OCI-LY7 (cell line): ENCODE measurements at regions not wholly inside any gene's neighbourhood (a gene's known extent, or its start where the extent isn't known, plus 50 kb on each side); places are given as distances from the start of the nearest gene placed in this dataset.

Source experiments
- BruUV-seq: library from RNA; stranded (reverse); fragments of 400-500 nt; replicated peaks from 2 replicates; lab custom pipeline; 2021; lab: Mats Ljungman, UMichigan
- CTCF ChIA-PET: fragments of 300-600 bp; sonication (Branson Sonifier 250); formaldehyde crosslinking; loops from one replicate; lab custom pipeline; 2022; ENCODE audit warnings: antibody characterized with exemption; ENCODE audit not compliant: unreplicated experiment; lab: Charles Lee
- POLR2A ChIA-PET: fragments of 300-600 bp; sonication (Branson Sonifier 250); formaldehyde crosslinking; loops from one replicate; lab custom pipeline; 2022; ENCODE audit warnings: antibody characterized with exemption; lab: Charles Lee
- DNase-seq: peaks from one replicate; pipeline ENCODE4 v3.0.0-alpha.2; 2015; ENCODE audit warnings: low spot score
- H2AFZ ChIP-seq: fragments of 200-600 bp; sonication (generic), shearing (Covaris generic); 2 replicates; pipeline ENCODE4 v1.6.1; 2014; ENCODE audit warnings: mild to moderate bottlenecking, antibody characterized with exemption, low read length, moderate library complexity
- H3K27ac ChIP-seq: fragments of 200-600 bp; sonication (generic); 2 replicates; pipeline ENCODE4 v1.5.1; 2014; ENCODE audit warnings: mixed run types, low read depth, mild to moderate bottlenecking, moderate library complexity, low read length, inconsistent platforms; ENCODE audit not compliant: poor library complexity, severe bottlenecking
- H3K36me3 ChIP-seq: fragments of 200-600 bp; sonication (generic); 2 replicates; pipeline ENCODE4 v1.6.1; 2014; ENCODE audit warnings: mild to moderate bottlenecking, antibody characterized with exemption, low read length, moderate library complexity, mixed read lengths; ENCODE audit not compliant: insufficient read depth
- H3K4me1 ChIP-seq: fragments of 200-600 bp; sonication (generic); 2 replicates; pipeline ENCODE4 v1.5.1; 2014; ENCODE audit warnings: mild to moderate bottlenecking, low read length; ENCODE audit not compliant: insufficient read depth, poor library complexity, severe bottlenecking
- H3K4me2 ChIP-seq: fragments of 200-600 bp; sonication (generic); 2 replicates; pipeline ENCODE4 v1.6.1; 2014; ENCODE audit warnings: mild to moderate bottlenecking, low read length
- H3K4me3 ChIP-seq: fragments of 200-600 bp; sonication (generic); 2 replicates; pipeline ENCODE4 v1.5.1; 2014; ENCODE audit warnings: mild to moderate bottlenecking, low read depth, low read length; ENCODE audit not compliant: poor library complexity, severe bottlenecking
- H3K79me2 ChIP-seq: fragments of 200-600 bp; sonication (generic); 2 replicates; pipeline ENCODE4 v1.6.1; 2016; ENCODE audit warnings: low read depth, mild to moderate bottlenecking, low read length, moderate library complexity, mixed read lengths; ENCODE audit not compliant: insufficient read depth
- H3K9me2 ChIP-seq: fragments of 200-600 bp; sonication (generic); 2 replicates; pipeline ENCODE4 v1.6.1; 2016; ENCODE audit warnings: mild to moderate bottlenecking, low read length, mixed read lengths; ENCODE audit not compliant: insufficient read depth
- H3K9me3 ChIP-seq: fragments of 200-600 bp; sonication (generic); 2 replicates; pipeline ENCODE4 v1.6.1; 2014; ENCODE audit warnings: mild to moderate bottlenecking, mixed run types, low read length, mixed read lengths
- H4K20me1 ChIP-seq: fragments of 200-600 bp; sonication (generic); 2 replicates; pipeline ENCODE4 v1.6.1; 2014; ENCODE audit warnings: mild to moderate bottlenecking, antibody characterized with exemption, low read length, moderate library complexity, mixed read lengths; ENCODE audit not compliant: insufficient read depth
- CTCF ChIP-seq: fragments of 200-600 bp; sonication (generic); conservative IDR thresholded peaks from 2 replicates; pipeline ENCODE4 v1.5.1; 2014; ENCODE audit warnings: mild to moderate bottlenecking, antibody characterized with exemption, low read length, moderate library complexity, mixed read lengths
- EZH2phosphoT487 ChIP-seq: fragments of 200-600 bp; sonication (generic); IDR thresholded peaks from 2 replicates; pipeline ENCODE4 v1.6.1; 2018; ENCODE audit warnings: low read depth, borderline replicate concordance, mild to moderate bottlenecking, mixed run types, antibody characterized with exemption, low read length, moderate library complexity, mixed read lengths
- intact Hi-C: fragments of 100-400 bp; cut with micrococcal nuclease; formaldehyde crosslinking; loops from one replicate; pipeline ENCODE4 v1.10.0; 2022; ENCODE audit not compliant: unreplicated experiment

GRCh38 chr20:6692566-6693173 lies 74.8 kb upstream of the BMP2 start:
- no peak for TF ChIP-seq CTCF
- TF ChIP-seq EZH2phosphoT487 = no peak
- intact Hi-C loops = no loop called here
- no peak for DNase-seq
- ChIA-PET POLR2A (interaction anchor here (1.1 to 1.6 kb wide), 2 partner anchors 14 to 623 kb away, joined by 3 read pairs; no protein-coding TSS in a partner anchor), CTCF (no interaction called here)
- no peaks in the 10 kb centered on the region for H3K9me3 ChIP-seq
- H3K4me3 ChIP-seq = no peak overlapping the region
- no peaks in the 10 kb centered on the region for H3K9me2 ChIP-seq
- H3K36me3 ChIP-seq = no peaks in the 10 kb centered on the region
- H2AFZ ChIP-seq = no peak overlapping the region
- no peak overlapping the region for H3K4me2 ChIP-seq
- H3K27ac ChIP-seq = no peak overlapping the region
- BruUV-seq = no TSS peak
- H3K79me2 ChIP-seq = no peaks in the 10 kb centered on the region
- no peaks in the 10 kb centered on the region for H3K4me1 ChIP-seq
- H4K20me1 ChIP-seq = no peaks in the 10 kb centered on the region

- no peaks in the 10 kb centered on the region for H3K36me3 ChIP-seq
- H3K9me2 ChIP-seq = no peaks in the 10 kb centered on the region
- DNase-seq = no peak
- no peaks in the 10 kb centered on the region for H3K9me3 ChIP-seq
- H2AFZ ChIP-seq = no peak overlapping the region
- H3K4me3 ChIP-seq = no peak overlapping the region
- no peak overlapping the region for H3K27ac ChIP-seq
- intact Hi-C loops = no loop called here
- no peaks in the 10 kb centered on the region for H3K4me1 ChIP-seq
- H4K20me1 ChIP-seq = no peaks in the 10 kb centered on the region
- POLR2A ChIA-PET = no interaction called here
- H3K4me2 ChIP-seq = no peak overlapping the region
- H3K79me2 ChIP-seq = no peaks in the 10 kb centered on the region
- no TSS peak for BruUV-seq
- CTCF ChIA-PET = no interaction called here
- TF ChIP-seq EZH2phosphoT487 (no peak), CTCF (no peak)
Observed at GRCh38 chr20:6691516-6691915, 76.0 kb upstream of the BMP2 start.

GRCh38 chr20:6689339-6689973 lies 78.0 kb upstream of the BMP2 start:
- no TSS peak for BruUV-seq
- no peak overlapping the region for H3K4me2 ChIP-seq
- H3K79me2 ChIP-seq = no peaks in the 10 kb centered on the region
- CTCF ChIA-PET = no interaction called here
- intact Hi-C loops = loop anchor here (10.0 kb wide), 1 partner anchor 65 kb away; no protein-coding TSS in a partner anchor
- no peak overlapping the region for H2AFZ ChIP-seq
- no peak overlapping the region for H3K27ac ChIP-seq
- no peak for TF ChIP-seq CTCF
- no peak for TF ChIP-seq EZH2phosphoT487
- H3K4me3 ChIP-seq = no peak overlapping the region
- no peaks in the 10 kb centered on the region for H3K4me1 ChIP-seq
- H3K9me3 ChIP-seq = no peaks in the 10 kb centered on the region
- POLR2A ChIA-PET = no interaction called here
- H3K36me3 ChIP-seq = no peaks in the 10 kb centered on the region
- DNase-seq = no peak
- H3K9me2 ChIP-seq = no peaks in the 10 kb centered on the region
- H4K20me1 ChIP-seq = no peaks in the 10 kb centered on the region
